ENCODE measurements at regions not wholly inside any gene's neighbourhood (a gene's known extent, or its start where the extent isn't known, plus 50 kb on each side); places are given as distances from the start of the nearest gene placed in this dataset.

GRCh38 chr2:105563000-105563719, 164.3 kb upstream of the FHL2 start:
- H4K91ac ChIP-seq (ENCODE audit: insufficient read depth, low read depth, low read length): no peak overlapping the region
- H4K20me1 ChIP-seq (ENCODE audit: insufficient read depth, low read length): no peaks in the 10 kb centered on the region
- H4K8ac ChIP-seq (ENCODE audit: low read depth in 2 of 2, low read length in 2 of 2): no peak overlapping the region
- H3K4me2 ChIP-seq (ENCODE audit: low read depth, low read length): no peak overlapping the region
- TF ChIP-seq SMC3 (IDR thresholded peaks at IDR 0.05; ENCODE audit: low read depth, low read length): no peak
- TF ChIP-seq RFX5 (IDR thresholded peaks at IDR 0.05; ENCODE audit: low read depth, low read length): no peak
- no peak for TF ChIP-seq MXI1 (IDR thresholded peaks at IDR 0.05; ENCODE audit: borderline replicate concordance, low read depth, low read length)
- no peak for TF ChIP-seq FOS (IDR thresholded peaks at IDR 0.05; ENCODE audit: low read depth, low read length)
- no peak for TF ChIP-seq POLR2A (IDR thresholded peaks at IDR 0.05; ENCODE audit: low read depth, low read length)
- no peak for TF ChIP-seq ELK1 (IDR thresholded peaks at IDR 0.05; ENCODE audit: borderline replicate concordance, low read depth, low read length)
- no peak for TF ChIP-seq RCOR1 (IDR thresholded peaks at IDR 0.05; ENCODE audit: insufficient replicate concordance, low read length)
- TF ChIP-seq BHLHE40 (IDR thresholded peaks at IDR 0.05; ENCODE audit: low read depth, low read length): no peak
- no peak for TF ChIP-seq CTCF (conservative IDR thresholded peaks at IDR 0.05; ENCODE audit: low read depth, low read length)
- no peak for TF ChIP-seq NFE2L2 (IDR thresholded peaks at IDR 0.05; ENCODE audit: low read depth, low read length)
- no peak for TF ChIP-seq MAFK (IDR thresholded peaks at IDR 0.05; ENCODE audit: low read depth, low read length)
- TF ChIP-seq CHD1 (IDR thresholded peaks at IDR 0.05; ENCODE audit: low read depth, low read length): no peak
- no peak for TF ChIP-seq MAZ (IDR thresholded peaks at IDR 0.05; ENCODE audit: borderline replicate concordance, low read depth, low read length)
- TF ChIP-seq RAD21 (IDR thresholded peaks at IDR 0.05; ENCODE audit: low read length): no peak
- TF ChIP-seq USF2 (IDR thresholded peaks at IDR 0.05; ENCODE audit: low read depth, low read length): no peak
- no peak for TF ChIP-seq CEBPB (IDR thresholded peaks at IDR 0.05; ENCODE audit: low read depth, low read length)
- H3K4me3 ChIP-seq (ENCODE audit: insufficient read depth, low read depth, low read length): no peak overlapping the region
- H3K9me1 ChIP-seq (ENCODE audit: insufficient read depth, low read length): no peaks in the 10 kb centered on the region
- no CpG with 5 or more reads among the region's 8 CpGs for WGBS, 2 experiments (ENCODE audit: extremely low coverage in 2 of 2, insufficient read length in 1 of 2)
- POLR2A ChIA-PET (ENCODE audit: unreplicated experiment): no interaction called here
- dilution Hi-C loops (cut with HindIII; ENCODE audit: low sequenced_read_pairs, unreplicated experiment): no loop called here
- intact Hi-C loops (cut with micrococcal nuclease): no loop called here
- CTCF ChIA-PET: interaction anchor here (0.5 kb wide), 1 partner anchor 58 kb away, joined by 3 read pairs; no protein-coding TSS in a partner anchor
- H2BK20ac ChIP-seq (ENCODE audit: low read depth, low read length): no peak overlapping the region
- H3K14ac ChIP-seq (replicated peaks; ENCODE audit: low read depth, low read length): no peak overlapping the region
- H4K5ac ChIP-seq (ENCODE audit: low read depth, low read length): no peak overlapping the region
- no TSS peak for BruUV-seq (replicated peaks)
- no peak overlapping the region for H2AFZ ChIP-seq (replicated peaks; ENCODE audit: low read length, poor library complexity)
- H3K27ac ChIP-seq (ENCODE audit: insufficient read depth, low read length): no peak overlapping the region
- no peak overlapping the region for H2AK9ac ChIP-seq (replicated peaks; ENCODE audit: low read depth, low read length, poor library complexity)
- H2AK5ac ChIP-seq (ENCODE audit: low read depth, low read length): no peak overlapping the region
- H2BK120ac ChIP-seq (ENCODE audit: low read depth, low read length): no peak overlapping the region
- DNase-seq: no peak
- no peak overlapping the region for H3K56ac ChIP-seq (ENCODE audit: extremely low read depth, insufficient read depth, low read length)
- H3K9ac ChIP-seq (ENCODE audit: low read depth, low read length): no peak overlapping the region
- H3K9me3 ChIP-seq (ENCODE audit: control insufficient read depth, insufficient read depth, low read length): peaks cover 3% of the 10 kb centered on the region
- no peak for ATAC-seq (ENCODE audit: low read depth)
- H3K4ac ChIP-seq (ENCODE audit: low read depth, low read length): no peak overlapping the region
- H3K36me3 ChIP-seq (ENCODE audit: control insufficient read depth, insufficient read depth, low read length): no peaks in the 10 kb centered on the region
- H2BK15ac ChIP-seq (ENCODE audit: low read depth, low read length): no peak overlapping the region
- H3K18ac ChIP-seq (ENCODE audit: low read depth, low read length): no peak overlapping the region
- in situ Hi-C loops (cut with MboI; ENCODE audit: low sequenced_read_pairs): no loop called here
- peaks cover 52% of the 10 kb centered on the region for H3K27me3 ChIP-seq (ENCODE audit: control insufficient read depth, insufficient read depth, low read length)
- no peak overlapping the region for H2BK5ac ChIP-seq (ENCODE audit: low read depth, low read length, poor library complexity, severe bottlenecking)
- H3K23ac ChIP-seq (ENCODE audit: low read depth, low read length): no peak overlapping the region
- H3K79me1 ChIP-seq (ENCODE audit: low read depth in 1 of 2, low read length in 2 of 2): no peaks in the 10 kb centered on the region
- peaks cover 5% of the 10 kb centered on the region for H3K4me1 ChIP-seq (ENCODE audit: control insufficient read depth, insufficient read depth, low read length)
